Aorta (tissue), 5 donors: ENCODE measurements at regions not wholly inside any gene's neighbourhood (a gene's known extent, or its start where the extent isn't known, plus 50 kb on each side); places are given as distances from the start of the nearest gene placed in this dataset.
"Not testable (repeated sequence)": the region's sequence is repeated elsewhere in the genome, so short reads cannot be mapped to it uniquely, and the experiment has no call there.

Experiments
- ATAC-seq: fragments of 200-7000 bp; cut with Tn5 transposase; one replicate; pipeline ENCODE4 v1.9.1; 2022; ENCODE audit warnings: moderate library complexity; ENCODE audit not compliant: low FRiP score
- DNase-seq, 2 donors: peaks; one replicate each; pipeline ENCODE4 v3.0.0-alpha.2; 2020
- H3K27ac ChIP-seq, 2 donors: one replicate each; pipeline ENCODE4 v1.5.1; 2013; ENCODE audit warnings: low read length in 2 of 2, mild to moderate bottlenecking in 2 of 2, moderate library complexity in 2 of 2, control low read depth in 1 of 2, inconsistent platforms in 1 of 2, low read depth in 1 of 2
- H3K27me3 ChIP-seq, 2 donors: one replicate each; pipeline ENCODE4 v1.6.1; 2013; ENCODE audit warnings: control low read depth in 1 of 2, low read length in 1 of 2, mild to moderate bottlenecking in 1 of 2, moderate library complexity in 1 of 2; ENCODE audit not compliant: insufficient read depth in 2 of 2, control insufficient read depth in 1 of 2
- H3K36me3 ChIP-seq, 2 donors: one replicate each; pipeline ENCODE4 v1.6.1; 2013; ENCODE audit warnings: control low read depth in 1 of 2, low read length in 1 of 2, mild to moderate bottlenecking in 1 of 2; ENCODE audit not compliant: insufficient read depth in 2 of 2, control insufficient read depth in 1 of 2
- H3K4me1 ChIP-seq, 2 donors: one replicate each; pipeline ENCODE4 v1.6.1; 2013; ENCODE audit warnings: low read length in 2 of 2, control low read depth in 1 of 2, mild to moderate bottlenecking in 1 of 2, moderate library complexity in 1 of 2; ENCODE audit not compliant: insufficient read depth in 2 of 2, control insufficient read depth in 1 of 2
- H3K4me3 ChIP-seq, 2 donors: one replicate each; pipeline ENCODE4 v1.5.1; 2013; ENCODE audit warnings: low read length in 2 of 2, control low read depth in 1 of 2, mild to moderate bottlenecking in 1 of 2
- H3K9me3 ChIP-seq: one replicate; pipeline ENCODE4 v1.6.1; 2013; ENCODE audit warnings: mild to moderate bottlenecking, low read length; ENCODE audit not compliant: control insufficient read depth
- WGBS, 2 donors: extraction: QIAGEN DNeasy Blood & Tissue Kit; methylation state at CpG; one replicate each; pipeline ENCODE4 v1.1.7; 2013; 5-methylcytosine and 5-hydroxymethylcytosine counted together
- intact Hi-C, 2 donors: fragments of 100-400 bp; cut with DNase I; formaldehyde crosslinking; loops; one replicate each; pipeline versions ENCODE4 v1.14.2 to v1.15.0; 2022
- donor health status: healthy with polysubstance abuse.
- donor health status: Bipolar disorder and iron deficiency.
- donor health status: DM: no; HTN: no; CAD: no.
- donor health status: DM: no; HTN: no; CAD: no.
- donor health status: DM: yes; HTN: yes; CAD: no.

GRCh38 chr5:163245584-163245983 lies 191.8 kb upstream of the CCNG1 start:
- H3K27ac ChIP-seq: no peak overlapping the region
- no peaks in the 10 kb centered on the region for H3K4me1 ChIP-seq
- DNase-seq (no peak), ATAC-seq (no peak)
- intact Hi-C loops: no loop called here
- H3K36me3 ChIP-seq: no peaks in the 10 kb centered on the region
- H3K4me3 ChIP-seq: no peak overlapping the region
- 42 to 64% methylated on average over 2 of the region's 2 CpGs for WGBS, 2 donors
- H3K27me3 ChIP-seq: no peaks in the 10 kb centered on the region
- no peaks in the 10 kb centered on the region for H3K9me3 ChIP-seq

- Histone ChIP-seq H3K36me3 (no peaks in the 10 kb centered on the region), H3K4me1 (no peaks in the 10 kb centered on the region), H3K27me3 (no peaks in the 10 kb centered on the region), H3K9me3 (no peaks in the 10 kb centered on the region), H3K4me3 (no peak overlapping the region), H3K27ac (no peak overlapping the region)
- no peak for ATAC-seq
- intact Hi-C loops: no loop called here
- WGBS, 2 donors: 56 to 67% methylated on average over 2 of the region's 2 CpGs
- DNase-seq: no peak
Measured at GRCh38 chr5:163248333-163248732, 189.1 kb upstream of the CCNG1 start.

GRCh38 chr5:163248871-163249270 lies 188.5 kb upstream of the CCNG1 start:
- ATAC-seq (no peak), DNase-seq (no peak)
- Histone ChIP-seq H3K4me1 (no peaks in the 10 kb centered on the region), H3K27me3 (no peaks in the 10 kb centered on the region), H3K27ac (no peak overlapping the region), H3K9me3 (no peaks in the 10 kb centered on the region), H3K4me3 (no peak overlapping the region), H3K36me3 (no peaks in the 10 kb centered on the region)
- 82 to 86% methylated on average over 4 of the region's 4 CpGs for WGBS, 2 donors
- intact Hi-C loops: no loop called here

GRCh38 chr5:163252950-163253349 lies 184.4 kb upstream of the CCNG1 start:
- Histone ChIP-seq H3K9me3 (no peaks in the 10 kb centered on the region), H3K27me3 (no peaks in the 10 kb centered on the region), H3K36me3 (no peaks in the 10 kb centered on the region), H3K4me3 (no peak overlapping the region), H3K27ac (no peak overlapping the region), H3K4me1 (no peaks in the 10 kb centered on the region)
- ATAC-seq (no peak), DNase-seq (no peak)
- intact Hi-C loops: no loop called here
- 60% methylated on average over 5 of the region's 5 CpGs for WGBS, 2 donors

- Histone ChIP-seq H3K4me3 (no peak overlapping the region), H3K27ac (no peak overlapping the region), H3K36me3 (no peaks in the 10 kb centered on the region), H3K9me3 (no peaks in the 10 kb centered on the region), H3K27me3 (no peaks in the 10 kb centered on the region), H3K4me1 (no peaks in the 10 kb centered on the region)
- intact Hi-C loops: no loop called here
- 61 to 73% methylated on average over 2 of the region's 2 CpGs for WGBS, 2 donors
- no peak for DNase-seq
- ATAC-seq: no peak
Measured at GRCh38 chr5:163259495-163259894, 177.9 kb upstream of the CCNG1 start.

- ATAC-seq: no peak
- intact Hi-C loops: no loop called here
- Histone ChIP-seq H3K36me3 (no peaks in the 10 kb centered on the region), H3K4me3 (no peak overlapping the region), H3K4me1 (no peaks in the 10 kb centered on the region), H3K27ac (no peak overlapping the region), H3K9me3 (no peaks in the 10 kb centered on the region), H3K27me3 (no peaks in the 10 kb centered on the region)
- no peak for DNase-seq
- 81 to 87% methylated on average over 2 of the region's 2 CpGs for WGBS, 2 donors
Measured at GRCh38 chr5:163260471-163260870, 176.9 kb upstream of the CCNG1 start.

- Histone ChIP-seq H3K4me3 (no peak overlapping the region), H3K36me3 (no peaks in the 10 kb centered on the region), H3K27ac (no peak overlapping the region), H3K9me3 (no peaks in the 10 kb centered on the region), H3K4me1 (no peaks in the 10 kb centered on the region), H3K27me3 (no peaks in the 10 kb centered on the region)
- DNase-seq: no peak
- 42 to 52% methylated on average over 1 of the region's 1 CpG for WGBS, 2 donors
- ATAC-seq: no peak
- intact Hi-C loops: no loop called here
Measured at GRCh38 chr5:163260961-163261360, 176.4 kb upstream of the CCNG1 start.

- H3K4me3 ChIP-seq: no peak overlapping the region
- WGBS, 2 donors: 74 to 77% methylated on average over 5 of the region's 5 CpGs
- no peak for DNase-seq
- no peaks in the 10 kb centered on the region for H3K4me1 ChIP-seq
- ATAC-seq: no peak
- H3K36me3 ChIP-seq: no peaks in the 10 kb centered on the region
- intact Hi-C loops: no loop called here
- H3K9me3 ChIP-seq: no peaks in the 10 kb centered on the region
- no peak overlapping the region for H3K27ac ChIP-seq
- H3K27me3 ChIP-seq: no peaks in the 10 kb centered on the region
Measured at GRCh38 chr5:163261647-163262269, 175.6 kb upstream of the CCNG1 start.

- H3K9me3 ChIP-seq, ATAC-seq, H3K4me3 ChIP-seq, H3K4me1 ChIP-seq, intact Hi-C loops, DNase-seq, H3K36me3 ChIP-seq, H3K27me3 ChIP-seq, H3K27ac ChIP-seq: not testable (repeated sequence)
- WGBS, 2 donors: 83 to 87% methylated on average over 5 of the region's 5 CpGs
Measured at GRCh38 chr5:163266249-163266648, 171.1 kb upstream of the CCNG1 start.
